Fibroblast of pulmonary artery (primary cell): ENCODE measurements at regions not wholly inside any gene's neighbourhood (a gene's known extent, or its start where the extent isn't known, plus 50 kb on each side); places are given as distances from the start of the nearest gene placed in this dataset.

Experiments used
- DNase-seq: peaks from one replicate; pipeline ENCODE4 v3.0.0-alpha.2; 2010; ENCODE audit warnings: low read depth
- H3K4me3 ChIP-seq: replicated peaks from 2 replicates; pipeline ENCODE4 v1.5.1; 2011; ENCODE audit warnings: low read depth, mild to moderate bottlenecking, control low read depth, low read length, moderate library complexity
- CTCF ChIP-seq: IDR thresholded peaks from 2 replicates; pipeline ENCODE4 v1.5.1; 2011; ENCODE audit warnings: mild to moderate bottlenecking, control low read depth, low read length, inconsistent platforms; ENCODE audit errors: missing control alignments

- H3K4me3 ChIP-seq: no peak overlapping the region
- no peak for TF ChIP-seq CTCF
- no peak for DNase-seq
Observed at GRCh38 chr3:159151130-159151529, 349.3 kb downstream of the MFSD1 start.

- no peak overlapping the region for H3K4me3 ChIP-seq
- no peak for TF ChIP-seq CTCF
- no peak for DNase-seq
Observed at GRCh38 chr3:159157275-159157674, 355.4 kb downstream of the MFSD1 start.

GRCh38 chr3:159158213-159158612, 356.4 kb downstream of the MFSD1 start:
- TF ChIP-seq CTCF: peak; percentile 23
- peak; percentile 22 for DNase-seq
- H3K4me3 ChIP-seq: no peak overlapping the region

- DNase-seq: no peak
- H3K4me3 ChIP-seq: no peak overlapping the region
- no peak for TF ChIP-seq CTCF
Observed at GRCh38 chr3:159158801-159159200, 356.9 kb downstream of the MFSD1 start.

GRCh38 chr3:159159546-159159945, 357.7 kb downstream of the MFSD1 start:
- H3K4me3 ChIP-seq: no peak overlapping the region
- no peak for DNase-seq
- TF ChIP-seq CTCF: no peak

- H3K4me3 ChIP-seq: no peak overlapping the region
- DNase-seq: no peak
- no peak for TF ChIP-seq CTCF
Observed at GRCh38 chr3:159163656-159164055, 361.8 kb downstream of the MFSD1 start.

- no peak for TF ChIP-seq CTCF
- DNase-seq: peak; percentile 11
- H3K4me3 ChIP-seq: no peak overlapping the region
Observed at GRCh38 chr3:159165961-159166360, 364.1 kb downstream of the MFSD1 start.
